ENCODE measurements at regions not wholly inside any gene's neighbourhood (a gene's known extent, or its start where the extent isn't known, plus 50 kb on each side); places are given as distances from the start of the nearest gene placed in this dataset.
"Not testable (repeated sequence)": the region's sequence is repeated elsewhere in the genome, so short reads cannot be mapped to it uniquely, and the experiment has no call there.

- TF ChIP-seq POLR2A (IDR thresholded peaks at IDR 0.05) = no peak
- TF ChIP-seq EP300 (IDR thresholded peaks at IDR 0.05) = no peak
- TF ChIP-seq CTCF (IDR thresholded peaks at IDR 0.05) = no peak
- no peak for DNase-seq
- Histone ChIP-seq H3K27me3 (no peaks in the 10 kb centered on the region), H3K9me3 (no peaks in the 10 kb centered on the region), H3K4me3 (no peak overlapping the region), H3K27ac (no peak overlapping the region), H3K36me3 (no peaks in the 10 kb centered on the region), H3K4me1 (ENCODE audit: insufficient read depth) (no peaks in the 10 kb centered on the region)
- intact Hi-C loops (cut with DNase I) = no loop called here
- WGBS, 3 donors = 69 to 73% (median 71%) methylated on average over 5 of the region's 5 CpGs
Observed at GRCh38 chr17:77064598-77064997, 76.2 kb upstream of the SEC14L1 start.

GRCh38 chr17:77066165-77066564 lies 74.6 kb upstream of the SEC14L1 start:
- no peaks in the 10 kb centered on the region for H3K27me3 ChIP-seq
- no peak for TF ChIP-seq POLR2A (IDR thresholded peaks at IDR 0.05)
- TF ChIP-seq EP300 (IDR thresholded peaks at IDR 0.05) = no peak
- TF ChIP-seq CTCF (IDR thresholded peaks at IDR 0.05) = no peak

GRCh38 chr17:77066726-77067409 lies 73.9 kb upstream of the SEC14L1 start:
- intact Hi-C loops (cut with DNase I); H3K4me1 ChIP-seq (ENCODE audit: insufficient read depth); H3K27ac ChIP-seq; H3K4me3 ChIP-seq; H3K36me3 ChIP-seq; H3K27me3 ChIP-seq; H3K9me3 ChIP-seq: not testable (repeated sequence)
- 25 to 27% (median 26%) methylated on average over 10 of the region's 10 CpGs for WGBS, 3 donors
- DNase-seq = peak; percentile 38 to 62 (median 48)
- TF ChIP-seq CTCF (IDR thresholded peaks at IDR 0.05) = peak in 2 of 3 donors; percentile 21 to 36

More at GRCh38 chr17:77066165-77066564, 74.6 kb upstream of the SEC14L1 start:
- no peak overlapping the region for H3K4me3 ChIP-seq
- H3K36me3 ChIP-seq = no peaks in the 10 kb centered on the region
- WGBS, 3 donors = 68 to 80% (median 76%) methylated on average over 2 of the region's 2 CpGs
- no peak overlapping the region for H3K27ac ChIP-seq
- H3K9me3 ChIP-seq = no peaks in the 10 kb centered on the region
- DNase-seq = no peak
- intact Hi-C loops (cut with DNase I) = no loop called here
- no peaks in the 10 kb centered on the region for H3K4me1 ChIP-seq (ENCODE audit: insufficient read depth)

- WGBS, 3 donors = 59 to 78% (median 72%) methylated on average over 2 of the region's 2 CpGs
- H3K9me3 ChIP-seq = no peaks in the 10 kb centered on the region
- H3K4me3 ChIP-seq = no peak overlapping the region
- intact Hi-C loops (cut with DNase I) = no loop called here
- no peaks in the 10 kb centered on the region for H3K27me3 ChIP-seq
- H3K4me1 ChIP-seq (ENCODE audit: insufficient read depth) = no peaks in the 10 kb centered on the region
- TF ChIP-seq EP300 (IDR thresholded peaks at IDR 0.05) (no peak), POLR2A (IDR thresholded peaks at IDR 0.05) (no peak), CTCF (IDR thresholded peaks at IDR 0.05) (no peak)
- H3K36me3 ChIP-seq = no peaks in the 10 kb centered on the region
- H3K27ac ChIP-seq = no peak overlapping the region
- DNase-seq = no peak
Observed at GRCh38 chr17:77068915-77069314, 71.9 kb upstream of the SEC14L1 start.

Measured in ovary (tissue), 7 donors.